ENCODE measurements at regions not wholly inside any gene's neighbourhood (a gene's known extent, or its start where the extent isn't known, plus 50 kb on each side); places are given as distances from the start of the nearest gene placed in this dataset.

GRCh38 chr5:40221255-40221654, 458.5 kb upstream of the PTGER4 start:
- H3K4me1 ChIP-seq = peaks cover 3% of the 10 kb centered on the region; the same call in 1 of the 3 replicates
- no peak overlapping the region for H3K4me2 ChIP-seq
- ChIA-PET CTCF (no interaction called here), POLR2A (no interaction called here)
- no peak overlapping the region for H3K4me3 ChIP-seq
- H3K27ac ChIP-seq = no peak overlapping the region
- TF ChIP-seq CTCF (IDR thresholded peaks at IDR 0.05) (no peak), ESRRA (IDR thresholded peaks at IDR 0.05; ENCODE audit: borderline replicate concordance, low read length) (no peak), MAZ (IDR thresholded peaks at IDR 0.05; ENCODE audit: borderline replicate concordance, low read depth, low read length) (no peak), ATOH8 (CRISPR knock-in tag; IDR thresholded peaks at IDR 0.05; ENCODE audit: low read depth) (no peak), HOXB5 (CRISPR knock-in tag; IDR thresholded peaks at IDR 0.05) (no peak), ZNF302 (CRISPR knock-in tag; IDR thresholded peaks at IDR 0.05) (no peak), REST (IDR thresholded peaks at IDR 0.05) (no peak), CHD2 (IDR thresholded peaks at IDR 0.05; ENCODE audit: low read length, partially characterized antibody) (no peak), POLR2AphosphoS2 (conservative IDR thresholded peaks at IDR 0.05; ENCODE audit: low read length) (no peak), HMGXB4 (CRISPR knock-in tag; IDR thresholded peaks at IDR 0.05; ENCODE audit: borderline replicate concordance) (no peak), ELK1 (IDR thresholded peaks at IDR 0.05; ENCODE audit: low read depth, low read length) (no peak), TP53 (CRISPR knock-in tag; IDR thresholded peaks at IDR 0.05) (no peak), USF2 (IDR thresholded peaks at IDR 0.05) (no peak)
- ATAC-seq (no peak), FAIRE-seq (no peak), DNase-seq (ENCODE audit: low read depth in 1 of 2, low spot score in 1 of 2) (no peak)
- no peaks in the 10 kb centered on the region for H3K9me3 ChIP-seq
- WGBS (ENCODE audit: missing lambda C conversion rate) = 23% methylated on average over 2 of the region's 2 CpGs

GRCh38 chr5:40220260-40220659, 459.5 kb upstream of the PTGER4 start:
- Histone ChIP-seq H3K4me1 (peaks cover 3% of the 10 kb centered on the region; the same call in 1 of the 3 replicates), H3K27ac (no peak overlapping the region), H3K9me3 (no peaks in the 10 kb centered on the region), H3K4me2 (no peak overlapping the region), H3K4me3 (no peak overlapping the region)
- DNase-seq (ENCODE audit: low read depth in 1 of 2, low spot score in 1 of 2) = no peak
- ChIA-PET POLR2A (no interaction called here), CTCF (interaction anchor here (0.9 kb wide), 1 partner anchor 54 kb away, joined by 4 read pairs; no protein-coding TSS in a partner anchor)
- TF ChIP-seq MAFK (IDR thresholded peaks at IDR 0.05; ENCODE audit: partially characterized antibody) (no peak), RFX5 (IDR thresholded peaks at IDR 0.05) (no peak), ESRRA (IDR thresholded peaks at IDR 0.05; ENCODE audit: borderline replicate concordance, low read length) (no peak), ZNF302 (CRISPR knock-in tag; IDR thresholded peaks at IDR 0.05) (no peak)
- ATAC-seq = no peak
- FAIRE-seq = no peak
- 69% methylated on average over 2 of the region's 2 CpGs for WGBS (ENCODE audit: missing lambda C conversion rate)
